ENCODE measurements at regions not wholly inside any gene's neighbourhood (a gene's known extent, or its start where the extent isn't known, plus 50 kb on each side); places are given as distances from the start of the nearest gene placed in this dataset.

GRCh38 chr6:145031001-145031400 is 704.3 kb downstream of the EPM2A start:
- no peak overlapping the region for H3K4me3 ChIP-seq (ENCODE audit: low read depth, low read length)

GRCh38 chr6:145031962-145032361 is 703.4 kb downstream of the EPM2A start:
- TF ChIP-seq, protein P1, sequence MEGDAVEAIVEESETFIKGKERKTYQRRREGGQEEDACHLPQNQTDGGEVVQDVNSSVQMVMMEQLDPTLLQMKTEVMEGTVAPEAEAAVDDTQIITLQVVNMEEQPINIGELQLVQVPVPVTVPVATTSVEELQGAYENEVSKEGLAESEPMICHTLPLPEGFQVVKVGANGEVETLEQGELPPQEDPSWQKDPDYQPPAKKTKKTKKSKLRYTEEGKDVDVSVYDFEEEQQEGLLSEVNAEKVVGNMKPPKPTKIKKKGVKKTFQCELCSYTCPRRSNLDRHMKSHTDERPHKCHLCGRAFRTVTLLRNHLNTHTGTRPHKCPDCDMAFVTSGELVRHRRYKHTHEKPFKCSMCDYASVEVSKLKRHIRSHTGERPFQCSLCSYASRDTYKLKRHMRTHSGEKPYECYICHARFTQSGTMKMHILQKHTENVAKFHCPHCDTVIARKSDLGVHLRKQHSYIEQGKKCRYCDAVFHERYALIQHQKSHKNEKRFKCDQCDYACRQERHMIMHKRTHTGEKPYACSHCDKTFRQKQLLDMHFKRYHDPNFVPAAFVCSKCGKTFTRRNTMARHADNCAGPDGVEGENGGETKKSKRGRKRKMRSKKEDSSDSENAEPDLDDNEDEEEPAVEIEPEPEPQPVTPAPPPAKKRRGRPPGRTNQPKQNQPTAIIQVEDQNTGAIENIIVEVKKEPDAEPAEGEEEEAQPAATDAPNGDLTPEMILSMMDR (IDR thresholded peaks at IDR 0.05; ENCODE audit: borderline replicate concordance, insufficient read depth, low read depth, low read length): no peak
- H3K4me3 ChIP-seq (ENCODE audit: low read depth, low read length): no peak overlapping the region

More at GRCh38 chr6:145031001-145031400, 704.3 kb downstream of the EPM2A start:
- TF ChIP-seq, protein P1 (IDR thresholded peaks at IDR 0.05; ENCODE audit: borderline replicate concordance, insufficient read depth, low read depth, low read length): no peak

- H3K4me3 ChIP-seq (ENCODE audit: low read depth, low read length): no peak overlapping the region
- TF ChIP-seq, protein P1 (IDR thresholded peaks at IDR 0.05; ENCODE audit: borderline replicate concordance, insufficient read depth, low read depth, low read length): no peak
Observed at GRCh38 chr6:145032562-145033145, 702.7 kb downstream of the EPM2A start.

DNA sequence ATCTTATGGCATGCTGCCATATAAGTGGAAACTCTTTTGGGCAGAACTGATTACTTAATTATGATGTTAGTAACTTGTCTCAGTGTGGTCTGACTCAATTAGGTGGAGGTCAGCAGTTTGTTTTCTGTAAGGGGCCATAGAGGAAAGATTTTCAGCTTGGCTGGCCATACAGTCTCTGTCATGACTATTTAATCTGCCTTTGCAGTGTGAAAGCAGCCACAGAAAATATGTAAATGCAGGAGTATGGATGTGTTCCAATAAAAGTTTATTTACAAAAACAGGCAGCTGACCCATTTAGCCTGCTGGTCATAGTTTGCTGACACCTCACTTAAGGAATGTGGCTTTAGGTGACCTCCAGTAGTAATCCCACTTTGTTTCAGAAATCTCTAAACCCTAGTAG is 700.7 kb downstream of the EPM2A start:
- no peak overlapping the region for H3K4me3 ChIP-seq (ENCODE audit: low read depth, low read length)

DNA sequence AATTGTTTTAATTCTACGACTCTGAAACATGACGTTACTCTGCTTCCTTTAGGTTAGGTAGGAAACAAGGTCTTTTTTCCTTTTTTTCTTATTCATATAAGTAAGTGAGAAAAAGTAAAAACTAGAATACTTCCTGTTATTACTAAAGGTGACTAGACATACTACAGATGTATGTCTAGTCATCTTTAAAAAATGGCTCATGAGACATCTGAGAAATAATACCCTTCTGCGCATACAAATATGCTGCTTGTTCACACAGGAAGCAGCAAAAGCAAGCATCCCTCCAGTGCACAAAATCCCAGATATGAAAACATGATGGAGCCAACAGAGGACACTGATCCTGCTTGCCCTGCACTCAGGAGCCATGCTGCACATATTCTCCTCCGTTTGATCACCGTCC is 699.1 kb downstream of the EPM2A start:
- TF ChIP-seq, protein P1 (IDR thresholded peaks at IDR 0.05; ENCODE audit: borderline replicate concordance, insufficient read depth, low read depth, low read length): no peak
- no peak overlapping the region for H3K4me3 ChIP-seq (ENCODE audit: low read depth, low read length)

More for the DNA sequence above, 700.7 kb downstream of the EPM2A start:
- TF ChIP-seq, protein P1 (IDR thresholded peaks at IDR 0.05; ENCODE audit: borderline replicate concordance, insufficient read depth, low read depth, low read length): no peak

- no peak overlapping the region for H3K4me3 ChIP-seq (ENCODE audit: low read depth, low read length)
- TF ChIP-seq, protein P1 (IDR thresholded peaks at IDR 0.05; ENCODE audit: borderline replicate concordance, insufficient read depth, low read depth, low read length): no peak
Observed at GRCh38 chr6:145036848-145037567, 698.3 kb downstream of the EPM2A start.

- TF ChIP-seq, protein P1 (IDR thresholded peaks at IDR 0.05; ENCODE audit: borderline replicate concordance, insufficient read depth, low read depth, low read length): no peak
- no peak overlapping the region for H3K4me3 ChIP-seq (ENCODE audit: low read depth, low read length)
Observed at GRCh38 chr6:145042559-145042958, 692.8 kb downstream of the EPM2A start.
